HCT116 (cell line): ENCODE measurements at regions not wholly inside any gene's neighbourhood (a gene's known extent, or its start where the extent isn't known, plus 50 kb on each side); places are given as distances from the start of the nearest gene placed in this dataset.

Experiments used
- ATF3 ChIP-seq: IDR thresholded peaks from 2 replicates; pipeline ENCODE4 v1.6.1; 2012
- CEBPB ChIP-seq: IDR thresholded peaks from 2 replicates; pipeline ENCODE4 v1.6.1; 2012; ENCODE audit warnings: low read depth
- CTCF ChIP-seq, 3 experiments: fragments of 200-600 bp in 1 of 3; sonication (generic) in 1 of 3; IDR thresholded peaks in 2 of 3; conservative IDR thresholded peaks in 1 of 3; 2 replicates each; pipeline ENCODE4 v1.5.1; 2012 to 2017; ENCODE audit warnings: low read depth in 2 of 3, low read length in 2 of 3, antibody characterized with exemption in 1 of 3, borderline replicate concordance in 1 of 3, control low read depth in 1 of 3, mild to moderate bottlenecking in 1 of 3, mixed read lengths in 1 of 3, mixed run types in 1 of 3, moderate library complexity in 1 of 3; ENCODE audit not compliant: insufficient read depth in 1 of 3
- EGR1 ChIP-seq: IDR thresholded peaks from 2 replicates; pipeline ENCODE4 v1.6.1; 2012; ENCODE audit warnings: low read depth
- ELF1 ChIP-seq: IDR thresholded peaks from 2 replicates; pipeline ENCODE4 v1.6.1; 2012; ENCODE audit warnings: low read depth, borderline replicate concordance
- EZH2 ChIP-seq: fragments of 200-600 bp; sonication (generic); IDR thresholded peaks from 2 replicates; pipeline ENCODE4 v1.6.1; 2017; ENCODE audit warnings: antibody characterized with exemption, mixed run types
- MAX ChIP-seq: IDR thresholded peaks from 2 replicates; pipeline ENCODE4 v1.6.1; 2012
- POLR2A ChIP-seq: IDR thresholded peaks from 2 replicates; pipeline ENCODE4 v1.7.0; 2011; ENCODE audit warnings: borderline replicate concordance; ENCODE audit not compliant: insufficient read depth, insufficient read length; ENCODE audit errors: extremely low read depth
- POLR2AphosphoS5 ChIP-seq: IDR thresholded peaks from 2 replicates; pipeline ENCODE4 v1.6.1; 2011; ENCODE audit warnings: mild to moderate bottlenecking, low read depth, low read length, moderate library complexity
- RAD21 ChIP-seq: IDR thresholded peaks from 2 replicates; pipeline ENCODE4 v1.6.1; 2012; ENCODE audit warnings: low read depth, mild to moderate bottlenecking
- REST ChIP-seq: IDR thresholded peaks from 2 replicates; pipeline ENCODE4 v1.6.1; 2012; ENCODE audit warnings: low read depth
- ZNF274 ChIP-seq: fragments of 200-500 bp; sonication (Bioruptor generic); IDR thresholded peaks from 2 replicates; pipeline ENCODE4 v1.6.1; 2014; ENCODE audit warnings: mild to moderate bottlenecking, low read depth, low read length, inconsistent platforms

- TF ChIP-seq ZNF274 = no peak
- TF ChIP-seq CTCF (IDR thresholded peaks at IDR 0.05 in 2 of 3, conservative IDR thresholded peaks at IDR 0.05 in 1 of 3; ENCODE audit: borderline replicate concordance in 1 of 3, insufficient read depth in 1 of 3, low read depth in 2 of 3, low read length in 2 of 3) = no peak
- TF ChIP-seq POLR2A = no peak
- TF ChIP-seq RAD21 = no peak
- TF ChIP-seq EZH2 = no peak
- TF ChIP-seq REST = no peak
- TF ChIP-seq EGR1 = no peak
- TF ChIP-seq ATF3 = no peak
- TF ChIP-seq MAX = no peak
- TF ChIP-seq POLR2AphosphoS5 = no peak
- TF ChIP-seq ELF1 = no peak
- TF ChIP-seq CEBPB = no peak
Observed at GRCh38 chr2:129580001-129580400, 399.5 kb upstream of the RAB6C start.
